GM12878 (cell line): ENCODE measurements at regions not wholly inside any gene's neighbourhood (a gene's known extent, or its start where the extent isn't known, plus 50 kb on each side); places are given as distances from the start of the nearest gene placed in this dataset.

ENCODE experiments used
- ATAC-seq: fragments of 200-7000 bp; cut with Tn5 transposase; 3 replicates; pipeline ENCODE4 v1.9.1; 2020; ENCODE audit warnings: mild to moderate bottlenecking, moderate library complexity
- BruUV-seq: library from RNA; stranded (reverse); fragments of 400-500 nt; replicated peaks from 2 replicates; lab custom pipeline; 2021; lab: Mats Ljungman, UMichigan
- CTCF ChIA-PET: fragments of 300-600 bp; sonication (Branson Sonifier 250); formaldehyde crosslinking; extraction: SDS; loops from one replicate; lab custom pipeline; 2021; ENCODE audit warnings: inconsistent platforms; lab: Yijun Ruan, JAX
- POLR2A ChIA-PET: fragments of 350-600 bp; formaldehyde crosslinking; extraction: SDS; loops from one replicate; lab custom pipeline; 2021; ENCODE audit warnings: inconsistent platforms; lab: Charles Lee
- RAD21 ChIA-PET: fragments of 300-600 bp; sonication (Branson Sonifier 250); formaldehyde crosslinking; loops from one replicate; lab custom pipeline; 2023; ENCODE audit warnings: antibody characterized with exemption; ENCODE audit not compliant: unreplicated experiment; lab: Charles Lee
- SMC1A ChIA-PET: fragments of 300-600 bp; sonication (Branson Sonifier 250); formaldehyde crosslinking; loops from one replicate; lab custom pipeline; 2023; ENCODE audit not compliant: unreplicated experiment, uncharacterized antibody; lab: Charles Lee
- DNase-seq: peaks from one replicate; pipeline ENCODE4 v3.0.0-alpha.2; 2011; ENCODE audit warnings: low read depth, low spot score
- FAIRE-seq: peaks from 3 replicates; lab custom pipeline; 2011; peaks lifted over from hg19 to GRCh38; lab: Jason Lieb, UNC
- H2AFZ ChIP-seq: 2 replicates; pipeline ENCODE4 v1.6.0; 2011; ENCODE audit warnings: low read depth, low read length, control low read depth; ENCODE audit not compliant: control insufficient read depth
- H3K27ac ChIP-seq: 2 replicates; pipeline ENCODE4 v1.5.1; 2011; ENCODE audit warnings: control low read depth; ENCODE audit not compliant: control insufficient read depth, insufficient read depth
- H3K27me3 ChIP-seq, 2 experiments: replicated peaks in 1 of 2; 2 replicates each; pipeline versions ENCODE4 v1.6.0 to v1.6.1; 2011; ENCODE audit warnings: low read length in 1 of 2; ENCODE audit not compliant: control insufficient read depth in 2 of 2, insufficient read depth in 2 of 2
- H3K36me3 ChIP-seq, 2 experiments: 2 replicates each; pipeline ENCODE4 v1.5.1; 2011; ENCODE audit warnings: low read length in 1 of 2; ENCODE audit not compliant: control insufficient read depth in 2 of 2, insufficient read depth in 2 of 2
- H3K4me1 ChIP-seq: 2 replicates; pipeline ENCODE4 v1.6.1; 2011; ENCODE audit warnings: mild to moderate bottlenecking, low read length, moderate library complexity, mixed read lengths; ENCODE audit not compliant: control insufficient read depth, insufficient read depth
- H3K4me2 ChIP-seq: 2 replicates; pipeline ENCODE4 v1.6.0; 2011; ENCODE audit warnings: control low read depth; ENCODE audit not compliant: control insufficient read depth, insufficient read depth
- H3K4me3 ChIP-seq: fragments of 200-600 bp; sonication (generic); 2 replicates; pipeline ENCODE4 v1.5.1; 2016
- H3K79me2 ChIP-seq: 2 replicates; pipeline ENCODE4 v1.6.0; 2011; ENCODE audit warnings: low read length; ENCODE audit not compliant: control insufficient read depth, insufficient read depth
- H3K9ac ChIP-seq: 2 replicates; pipeline ENCODE4 v1.8.0; 2011; ENCODE audit warnings: low read length, control low read depth, mixed read lengths; ENCODE audit not compliant: control insufficient read depth, insufficient read depth
- H3K9me3 ChIP-seq: replicated peaks from 3 replicates; pipeline ENCODE4 v1.5.1; 2011; ENCODE audit warnings: mild to moderate bottlenecking, low read length; ENCODE audit not compliant: control insufficient read depth, insufficient read depth
- H4K20me1 ChIP-seq: 2 replicates; pipeline ENCODE4 v1.6.0; 2011; ENCODE audit not compliant: control insufficient read depth, insufficient read depth
- HDGF ChIP-seq: fragments of 450-650 bp; IDR thresholded peaks from 2 replicates; pipeline ENCODE4 v1.6.1; 2016; ENCODE audit warnings: antibody characterized with exemption
- MEF2B ChIP-seq: fragments of 450-650 bp; IDR thresholded peaks from 2 replicates; pipeline ENCODE4 v1.6.1; 2018; ENCODE audit warnings: mild to moderate bottlenecking, moderate library complexity; ENCODE audit not compliant: partially characterized antibody, poor library complexity, severe bottlenecking
- MLLT1 ChIP-seq: fragments of 450-650 bp; IDR thresholded peaks from 2 replicates; pipeline ENCODE4 v1.6.1; 2016; ENCODE audit warnings: mild to moderate bottlenecking
- PKNOX1 ChIP-seq: fragments of 450-650 bp; IDR thresholded peaks from 2 replicates; pipeline ENCODE4 v1.6.1; 2016; ENCODE audit warnings: mild to moderate bottlenecking
- ZNF592 ChIP-seq: fragments of 450-650 bp; IDR thresholded peaks from 2 replicates; pipeline ENCODE4 v1.6.1; 2017; ENCODE audit warnings: mild to moderate bottlenecking, moderate library complexity
- ZNF687 ChIP-seq: fragments of 450-650 bp; IDR thresholded peaks from 2 replicates; pipeline ENCODE4 v1.6.1; 2017; ENCODE audit warnings: mild to moderate bottlenecking, moderate library complexity
- WGBS: methylation state at CpG from one replicate; pipeline ENCODE4 v1.1.6; 2016; ENCODE audit warnings: low lambda C conversion rate; ENCODE audit not compliant: insufficient replicate concordance, insufficient coverage; ENCODE audit errors: missing lambda C conversion rate; 5-methylcytosine and 5-hydroxymethylcytosine counted together
- in situ Hi-C: fragments of 300-500 bp; cut with MboI; formaldehyde crosslinking; loops from 9 replicates; pipeline ENCODE4 v1.14.3; 2018; ENCODE audit warnings: mixed read lengths
- intact Hi-C: fragments of 100-400 bp; cut with micrococcal nuclease; formaldehyde crosslinking; loops from one replicate; pipeline ENCODE4 v1.14.2; 2022; ENCODE audit not compliant: unreplicated experiment

GRCh38 chr1:31510853-31511789, 65.2 kb upstream of the TINAGL1 start:
- SMC1A ChIA-PET = interaction anchor here (1.0 to 9.0 kb wide), 10 partner anchors 9 to 87 kb away, joined by 3 to 230 read pairs (median 13); no protein-coding TSS in a partner anchor
- no peaks in the 10 kb centered on the region for H4K20me1 ChIP-seq
- BruUV-seq = no TSS peak
- H3K4me3 ChIP-seq = no peak overlapping the region
- 25% methylated on average over 8 of the region's 8 CpGs for WGBS
- FAIRE-seq (no peak), ATAC-seq (no peak), DNase-seq (no peak)
- H3K4me2 ChIP-seq = no peak overlapping the region
- TF ChIP-seq HDGF (0 out of 2 replicates have a peak, but pooled peaks have one; percentile 28), MEF2B (peak; percentile 44), ZNF592 (peak; percentile 83), ZNF687 (peak; percentile 59), PKNOX1 (no peak), MLLT1 (no peak)
- no peaks in the 10 kb centered on the region for H3K79me2 ChIP-seq
- peaks cover 15% of the 10 kb centered on the region for H3K4me1 ChIP-seq
- POLR2A ChIA-PET = interaction anchor here (0.8 to 8.3 kb wide), 9 partner anchors 9 to 84 kb away, joined by 3 to 260 read pairs (median 5); no protein-coding TSS in a partner anchor
- in situ Hi-C loops (no loop called here), intact Hi-C loops (no loop called here)
- no peak overlapping the region for H3K27ac ChIP-seq
- H3K9me3 ChIP-seq = peaks cover 6% of the 10 kb centered on the region; the same call in 2 of the 3 replicates
- RAD21 ChIA-PET = interaction anchor here (1.1 to 7.5 kb wide), 7 partner anchors 9 to 89 kb away, joined by 4 to 122 read pairs (median 78); no protein-coding TSS in a partner anchor
- H3K27me3 ChIP-seq = no peaks in the 10 kb centered on the region
- CTCF ChIA-PET = interaction anchor here (0.9 to 6.6 kb wide), 9 partner anchors 9 to 93 kb away, joined by 3 to 73 read pairs (median 10); no protein-coding TSS in a partner anchor
- H3K36me3 ChIP-seq = no peaks in the 10 kb centered on the region
- H2AFZ ChIP-seq = no peak overlapping the region
- H3K9ac ChIP-seq = no peak overlapping the region
